Esophagus muscularis mucosa (tissue), 4 donors: ENCODE measurements at regions not wholly inside any gene's neighbourhood (a gene's known extent, or its start where the extent isn't known, plus 50 kb on each side); places are given as distances from the start of the nearest gene placed in this dataset.

ENCODE experiments used
- EP300 ChIP-seq: sonication (generic); formaldehyde crosslinking; IDR thresholded peaks from one replicate; pipeline ENCODE4 v1.6.1; 2017; ENCODE audit warnings: antibody characterized with exemption
- POLR2A ChIP-seq: fragments of 450-650 bp; IDR thresholded peaks from one replicate; pipeline ENCODE4 v1.6.1; 2017; ENCODE audit warnings: antibody characterized with exemption, moderate library complexity, mild to moderate bottlenecking, low read depth
- POLR2AphosphoS5 ChIP-seq, 2 donors: sonication (generic); formaldehyde crosslinking; IDR thresholded peaks; one replicate each; pipeline ENCODE4 v1.6.1; 2017; ENCODE audit warnings: antibody characterized with exemption in 2 of 2
- TF ChIP-seq, protein P1 (sequence below), 3 experiments: fragments of 200-600 bp in 2 of 3; fragments of 450-650 bp in 1 of 3; sonication (generic) in 2 of 3; IDR thresholded peaks; one replicate each; pipeline ENCODE4 v1.5.1; 2017 to 2019; ENCODE audit warnings: antibody characterized with exemption in 3 of 3, mild to moderate bottlenecking in 2 of 3, moderate library complexity in 1 of 3

DNA sequence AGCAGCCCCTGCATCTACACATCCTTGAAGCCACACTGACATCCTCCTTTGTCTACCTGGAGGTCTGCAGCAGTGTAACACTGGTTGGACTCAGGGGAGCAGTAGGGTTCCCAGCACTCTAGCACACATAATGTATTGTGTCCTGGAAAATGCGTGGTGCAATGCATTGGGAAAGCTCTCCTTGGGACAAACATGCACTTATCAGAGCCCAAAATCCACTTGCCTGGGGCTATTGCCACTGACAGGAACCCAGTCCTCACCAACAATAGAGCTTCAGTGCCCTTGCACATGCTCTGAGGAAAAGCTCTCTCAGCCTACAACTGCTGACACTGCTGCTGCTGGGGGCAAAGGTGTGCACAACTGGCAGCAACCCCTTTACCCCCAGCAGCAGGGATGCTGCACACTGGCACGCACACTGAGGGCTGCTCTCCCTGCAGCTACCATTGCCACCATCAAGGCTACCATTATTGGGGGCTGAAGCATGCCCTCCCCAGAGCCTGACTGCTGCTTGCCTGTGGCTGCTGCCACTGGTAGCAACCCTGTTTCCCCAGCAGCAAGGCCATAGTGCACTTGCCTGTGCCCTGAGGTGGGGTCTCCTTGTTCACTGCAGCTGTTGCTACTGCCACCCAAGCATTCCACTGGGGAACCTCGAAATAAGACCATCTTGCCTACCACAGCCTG lies 221.9 kb downstream of the SLC38A4 start:
- TF ChIP-seq, protein P1, sequence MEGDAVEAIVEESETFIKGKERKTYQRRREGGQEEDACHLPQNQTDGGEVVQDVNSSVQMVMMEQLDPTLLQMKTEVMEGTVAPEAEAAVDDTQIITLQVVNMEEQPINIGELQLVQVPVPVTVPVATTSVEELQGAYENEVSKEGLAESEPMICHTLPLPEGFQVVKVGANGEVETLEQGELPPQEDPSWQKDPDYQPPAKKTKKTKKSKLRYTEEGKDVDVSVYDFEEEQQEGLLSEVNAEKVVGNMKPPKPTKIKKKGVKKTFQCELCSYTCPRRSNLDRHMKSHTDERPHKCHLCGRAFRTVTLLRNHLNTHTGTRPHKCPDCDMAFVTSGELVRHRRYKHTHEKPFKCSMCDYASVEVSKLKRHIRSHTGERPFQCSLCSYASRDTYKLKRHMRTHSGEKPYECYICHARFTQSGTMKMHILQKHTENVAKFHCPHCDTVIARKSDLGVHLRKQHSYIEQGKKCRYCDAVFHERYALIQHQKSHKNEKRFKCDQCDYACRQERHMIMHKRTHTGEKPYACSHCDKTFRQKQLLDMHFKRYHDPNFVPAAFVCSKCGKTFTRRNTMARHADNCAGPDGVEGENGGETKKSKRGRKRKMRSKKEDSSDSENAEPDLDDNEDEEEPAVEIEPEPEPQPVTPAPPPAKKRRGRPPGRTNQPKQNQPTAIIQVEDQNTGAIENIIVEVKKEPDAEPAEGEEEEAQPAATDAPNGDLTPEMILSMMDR (IDR thresholded peaks at IDR 0.05) = no peak
- no peak for TF ChIP-seq POLR2A
- TF ChIP-seq EP300 = no peak
- TF ChIP-seq POLR2AphosphoS5 (IDR thresholded peaks at IDR 0.05) = no peak
